GM12878 (cell line): ENCODE measurements at regions not wholly inside any gene's neighbourhood (a gene's known extent, or its start where the extent isn't known, plus 50 kb on each side); places are given as distances from the start of the nearest gene placed in this dataset.

ENCODE experiments used
- ATAC-seq: fragments of 200-7000 bp; cut with Tn5 transposase; 3 replicates; pipeline ENCODE4 v1.9.1; 2020; ENCODE audit warnings: mild to moderate bottlenecking, moderate library complexity
- BruUV-seq: library from RNA; stranded (reverse); fragments of 400-500 nt; replicated peaks from 2 replicates; lab custom pipeline; 2021; lab: Mats Ljungman, UMichigan
- CTCF ChIA-PET: fragments of 300-600 bp; sonication (Branson Sonifier 250); formaldehyde crosslinking; extraction: SDS; loops from one replicate; lab custom pipeline; 2021; ENCODE audit warnings: inconsistent platforms; lab: Yijun Ruan, JAX
- POLR2A ChIA-PET: fragments of 350-600 bp; formaldehyde crosslinking; extraction: SDS; loops from one replicate; lab custom pipeline; 2021; ENCODE audit warnings: inconsistent platforms; lab: Charles Lee
- RAD21 ChIA-PET: fragments of 300-600 bp; sonication (Branson Sonifier 250); formaldehyde crosslinking; loops from one replicate; lab custom pipeline; 2023; ENCODE audit warnings: antibody characterized with exemption; ENCODE audit not compliant: unreplicated experiment; lab: Charles Lee
- SMC1A ChIA-PET: fragments of 300-600 bp; sonication (Branson Sonifier 250); formaldehyde crosslinking; loops from one replicate; lab custom pipeline; 2023; ENCODE audit not compliant: unreplicated experiment, uncharacterized antibody; lab: Charles Lee
- DNase-seq: peaks from one replicate; pipeline ENCODE4 v3.0.0-alpha.2; 2011; ENCODE audit warnings: low read depth, low spot score
- FAIRE-seq: peaks from 3 replicates; lab custom pipeline; 2011; peaks lifted over from hg19 to GRCh38; lab: Jason Lieb, UNC
- H2AFZ ChIP-seq: 2 replicates; pipeline ENCODE4 v1.6.0; 2011; ENCODE audit warnings: low read depth, low read length, control low read depth; ENCODE audit not compliant: control insufficient read depth
- H3K27ac ChIP-seq: 2 replicates; pipeline ENCODE4 v1.5.1; 2011; ENCODE audit warnings: control low read depth; ENCODE audit not compliant: control insufficient read depth, insufficient read depth
- H3K27me3 ChIP-seq, 2 experiments: replicated peaks in 1 of 2; 2 replicates each; pipeline versions ENCODE4 v1.6.0 to v1.6.1; 2011; ENCODE audit warnings: low read length in 1 of 2; ENCODE audit not compliant: control insufficient read depth in 2 of 2, insufficient read depth in 2 of 2
- H3K36me3 ChIP-seq, 2 experiments: 2 replicates each; pipeline ENCODE4 v1.5.1; 2011; ENCODE audit warnings: low read length in 1 of 2; ENCODE audit not compliant: control insufficient read depth in 2 of 2, insufficient read depth in 2 of 2
- H3K4me1 ChIP-seq: 2 replicates; pipeline ENCODE4 v1.6.1; 2011; ENCODE audit warnings: mild to moderate bottlenecking, low read length, moderate library complexity, mixed read lengths; ENCODE audit not compliant: control insufficient read depth, insufficient read depth
- H3K4me2 ChIP-seq: 2 replicates; pipeline ENCODE4 v1.6.0; 2011; ENCODE audit warnings: control low read depth; ENCODE audit not compliant: control insufficient read depth, insufficient read depth
- H3K4me3 ChIP-seq: fragments of 200-600 bp; sonication (generic); 2 replicates; pipeline ENCODE4 v1.5.1; 2016
- H3K79me2 ChIP-seq: 2 replicates; pipeline ENCODE4 v1.6.0; 2011; ENCODE audit warnings: low read length; ENCODE audit not compliant: control insufficient read depth, insufficient read depth
- H3K9ac ChIP-seq: 2 replicates; pipeline ENCODE4 v1.8.0; 2011; ENCODE audit warnings: low read length, control low read depth, mixed read lengths; ENCODE audit not compliant: control insufficient read depth, insufficient read depth
- H3K9me3 ChIP-seq: replicated peaks from 3 replicates; pipeline ENCODE4 v1.5.1; 2011; ENCODE audit warnings: mild to moderate bottlenecking, low read length; ENCODE audit not compliant: control insufficient read depth, insufficient read depth
- H4K20me1 ChIP-seq: 2 replicates; pipeline ENCODE4 v1.6.0; 2011; ENCODE audit not compliant: control insufficient read depth, insufficient read depth
- FOXK2 ChIP-seq: fragments of 450-650 bp; IDR thresholded peaks from 2 replicates; pipeline ENCODE4 v1.6.1; 2017; ENCODE audit warnings: mild to moderate bottlenecking, moderate library complexity
- GABPA ChIP-seq: IDR thresholded peaks from 2 replicates; pipeline ENCODE4 v1.6.1; 2014; ENCODE audit warnings: antibody characterized with exemption, low read depth, mild to moderate bottlenecking, inconsistent platforms
- HDGF ChIP-seq: fragments of 450-650 bp; IDR thresholded peaks from 2 replicates; pipeline ENCODE4 v1.6.1; 2016; ENCODE audit warnings: antibody characterized with exemption
- MYC ChIP-seq: IDR thresholded peaks from 2 replicates; pipeline ENCODE4 v1.6.1; 2011; ENCODE audit warnings: mild to moderate bottlenecking, low read length, moderate library complexity, inconsistent platforms; ENCODE audit not compliant: insufficient read depth, insufficient replicate concordance, insufficient read length, severe bottlenecking
- NFYA ChIP-seq: IDR thresholded peaks from 2 replicates; pipeline ENCODE4 v1.6.1; 2011; ENCODE audit warnings: low read depth, mild to moderate bottlenecking, low read length, improper control_type of control experiment, borderline replicate concordance
- NFYB ChIP-seq: IDR thresholded peaks from 2 replicates; pipeline ENCODE4 v1.6.1; 2011; ENCODE audit warnings: low read depth, mild to moderate bottlenecking, low read length, improper control_type of control experiment, moderate library complexity; ENCODE audit not compliant: insufficient read depth
- NR2C2 ChIP-seq: IDR thresholded peaks from 2 replicates; pipeline ENCODE4 v1.6.1; 2011; ENCODE audit warnings: borderline replicate concordance, low read depth; ENCODE audit not compliant: control insufficient read depth, insufficient read length
- POLR2A ChIP-seq: IDR thresholded peaks from 2 replicates; pipeline ENCODE4 v1.6.1; 2011; ENCODE audit warnings: low read depth, mild to moderate bottlenecking, low read length
- RBBP5 ChIP-seq: fragments of 200-600 bp; sonication (generic); conservative IDR thresholded peaks from 2 replicates; pipeline ENCODE4 v1.6.1; 2016
- SMAD5 ChIP-seq: IDR thresholded peaks from 2 replicates; pipeline ENCODE4 v1.6.1; 2016; ENCODE audit warnings: antibody characterized with exemption, low read depth
- TARDBP ChIP-seq: IDR thresholded peaks from 2 replicates; pipeline ENCODE4 v1.6.1; 2016; ENCODE audit warnings: borderline replicate concordance
- ZNF217 ChIP-seq: fragments of 450-650 bp; IDR thresholded peaks from 2 replicates; pipeline ENCODE4 v1.6.1; 2017; ENCODE audit warnings: antibody characterized with exemption, mild to moderate bottlenecking
- ZNF24 ChIP-seq: fragments of 450-650 bp; IDR thresholded peaks from 2 replicates; pipeline ENCODE4 v1.6.1; 2017; ENCODE audit warnings: antibody characterized with exemption, mild to moderate bottlenecking
- ZNF384 ChIP-seq: IDR thresholded peaks from 2 replicates; pipeline ENCODE4 v1.6.1; 2012; ENCODE audit warnings: low read depth, mild to moderate bottlenecking, low read length, improper control_type of control experiment, borderline replicate concordance
- WGBS: methylation state at CpG from one replicate; pipeline ENCODE4 v1.1.6; 2016; ENCODE audit warnings: low lambda C conversion rate; ENCODE audit not compliant: insufficient replicate concordance, insufficient coverage; ENCODE audit errors: missing lambda C conversion rate; 5-methylcytosine and 5-hydroxymethylcytosine counted together
- in situ Hi-C: fragments of 300-500 bp; cut with MboI; formaldehyde crosslinking; loops from 9 replicates; pipeline ENCODE4 v1.14.3; 2018; ENCODE audit warnings: mixed read lengths
- intact Hi-C: fragments of 100-400 bp; cut with micrococcal nuclease; formaldehyde crosslinking; loops from one replicate; pipeline ENCODE4 v1.14.2; 2022; ENCODE audit not compliant: unreplicated experiment
- TF ChIP-seq, protein P1 (sequence below): fragments of 450-650 bp; IDR thresholded peaks from 2 replicates; pipeline ENCODE4 v1.6.1; 2018; ENCODE audit warnings: borderline replicate concordance, mild to moderate bottlenecking; ENCODE audit not compliant: partially characterized antibody
- TF ChIP-seq, protein P2 (sequence below): fragments of 450-650 bp; IDR thresholded peaks from 2 replicates; pipeline ENCODE4 v1.6.1; 2017; ENCODE audit warnings: antibody characterized with exemption, mild to moderate bottlenecking, moderate library complexity
- TF ChIP-seq, protein P3 (sequence below): fragments of 450-650 bp; IDR thresholded peaks from 2 replicates; pipeline ENCODE4 v1.6.1; 2016; ENCODE audit warnings: mild to moderate bottlenecking

DNA sequence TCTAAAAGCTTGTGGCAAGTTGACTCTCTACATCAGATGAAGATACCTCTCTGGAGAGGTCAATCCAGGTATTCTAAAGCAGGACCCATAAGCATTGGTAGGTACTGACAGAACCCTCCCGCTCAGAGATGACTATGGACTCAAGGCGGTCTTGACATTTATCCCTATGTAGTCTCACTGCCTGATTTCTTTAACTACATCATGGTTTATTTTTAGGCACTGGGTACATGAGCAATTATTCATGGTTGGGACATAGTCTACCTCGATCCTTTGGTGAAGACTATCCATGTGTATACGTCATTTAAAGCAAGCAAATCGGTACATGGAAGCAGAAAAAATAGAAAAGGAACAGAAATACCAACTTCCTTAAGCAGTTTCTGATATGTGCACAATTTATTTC, 136.2 kb upstream of the TAB2 start (continued):
- TF ChIP-seq GABPA = no peak
- TF ChIP-seq NR2C2 = no peak
- TF ChIP-seq TARDBP = no peak
- TF ChIP-seq POLR2A = no peak
- TF ChIP-seq, all 136 proteins: peak for 0

DNA sequence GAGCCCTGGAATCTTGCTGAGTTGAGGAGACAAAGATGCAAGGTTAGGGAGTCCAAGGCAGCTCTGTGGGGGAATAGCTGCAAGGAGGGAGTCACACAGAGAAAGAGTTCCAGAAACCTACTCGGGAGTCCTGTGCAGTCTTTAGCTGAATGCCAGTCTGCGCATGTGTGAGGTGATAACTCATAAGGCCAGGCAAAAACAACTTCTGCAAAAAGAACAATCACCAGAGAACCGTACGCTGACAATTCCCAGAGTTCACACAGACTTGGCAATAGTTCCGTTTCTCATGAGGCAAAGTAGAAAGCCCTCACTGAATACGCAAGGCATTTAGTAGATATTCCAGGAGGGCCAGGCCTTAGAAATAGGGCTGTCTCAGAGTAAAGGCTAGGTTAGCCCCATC, 135.2 kb upstream of the TAB2 start:
- H3K4me2 ChIP-seq = no peak overlapping the region
- no TSS peak for BruUV-seq
- no peaks in the 10 kb centered on the region for H4K20me1 ChIP-seq
- ChIA-PET SMC1A (interaction anchor here (0.6 to 2.2 kb wide), 2 partner anchors 13 to 91 kb away, joined by 3 to 11 read pairs; no protein-coding TSS in a partner anchor), POLR2A (interaction anchor here (0.9 kb wide), 1 partner anchor 31 kb away, joined by 4 read pairs; no protein-coding TSS in a partner anchor), RAD21 (no interaction called here), CTCF (interaction anchor here (0.6 to 2.4 kb wide), 2 partner anchors 156 to 250 kb away, joined by 3 to 7 read pairs; no protein-coding TSS in a partner anchor)
- H3K79me2 ChIP-seq = no peaks in the 10 kb centered on the region
- DNase-seq = no peak
- H3K4me1 ChIP-seq = no peaks in the 10 kb centered on the region
- H3K27me3 ChIP-seq = no peaks in the 10 kb centered on the region
- H3K9ac ChIP-seq = no peak overlapping the region
- 81% methylated on average over 6 of the region's 6 CpGs for WGBS
- no peak overlapping the region for H3K27ac ChIP-seq
- in situ Hi-C loops = no loop called here
- no peak overlapping the region for H3K4me3 ChIP-seq
- no peak for FAIRE-seq
- H3K36me3 ChIP-seq = no peaks in the 10 kb centered on the region
- intact Hi-C loops = no loop called here
- ATAC-seq = no peak
- H3K9me3 ChIP-seq = no peaks in the 10 kb centered on the region; the same call in 2 of the 3 replicates
- no peak overlapping the region for H2AFZ ChIP-seq
- TF ChIP-seq ZNF24 (no peak), NFYA (no peak), NFYB (no peak), FOXK2 (no peak), HDGF (no peak), ZNF384 (no peak), RBBP5 (no peak), SMAD5 (no peak), MYC (no peak), ZNF217 (no peak)
- TF ChIP-seq, protein P1, sequence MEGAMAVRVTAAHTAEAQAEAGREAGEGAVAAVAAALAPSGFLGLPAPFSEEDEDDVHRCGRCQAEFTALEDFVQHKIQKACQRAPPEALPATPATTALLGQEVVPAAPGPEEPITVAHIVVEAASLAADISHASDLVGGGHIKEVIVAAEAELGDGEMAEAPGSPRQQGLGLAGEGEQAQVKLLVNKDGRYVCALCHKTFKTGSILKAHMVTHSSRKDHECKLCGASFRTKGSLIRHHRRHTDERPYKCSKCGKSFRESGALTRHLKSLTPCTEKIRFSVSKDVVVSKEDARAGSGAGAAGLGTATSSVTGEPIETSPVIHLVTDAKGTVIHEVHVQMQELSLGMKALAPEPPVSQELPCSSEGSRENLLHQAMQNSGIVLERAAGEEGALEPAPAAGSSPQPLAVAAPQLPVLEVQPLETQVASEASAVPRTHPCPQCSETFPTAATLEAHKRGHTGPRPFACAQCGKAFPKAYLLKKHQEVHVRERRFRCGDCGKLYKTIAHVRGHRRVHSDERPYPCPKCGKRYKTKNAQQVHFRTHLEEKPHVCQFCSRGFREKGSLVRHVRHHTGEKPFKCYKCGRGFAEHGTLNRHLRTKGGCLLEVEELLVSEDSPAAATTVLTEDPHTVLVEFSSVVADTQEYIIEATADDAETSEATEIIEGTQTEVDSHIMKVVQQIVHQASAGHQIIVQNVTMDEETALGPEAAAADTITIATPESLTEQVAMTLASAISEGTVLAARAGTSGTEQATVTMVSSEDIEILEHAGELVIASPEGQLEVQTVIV = no peak
- TF ChIP-seq, protein P2, sequence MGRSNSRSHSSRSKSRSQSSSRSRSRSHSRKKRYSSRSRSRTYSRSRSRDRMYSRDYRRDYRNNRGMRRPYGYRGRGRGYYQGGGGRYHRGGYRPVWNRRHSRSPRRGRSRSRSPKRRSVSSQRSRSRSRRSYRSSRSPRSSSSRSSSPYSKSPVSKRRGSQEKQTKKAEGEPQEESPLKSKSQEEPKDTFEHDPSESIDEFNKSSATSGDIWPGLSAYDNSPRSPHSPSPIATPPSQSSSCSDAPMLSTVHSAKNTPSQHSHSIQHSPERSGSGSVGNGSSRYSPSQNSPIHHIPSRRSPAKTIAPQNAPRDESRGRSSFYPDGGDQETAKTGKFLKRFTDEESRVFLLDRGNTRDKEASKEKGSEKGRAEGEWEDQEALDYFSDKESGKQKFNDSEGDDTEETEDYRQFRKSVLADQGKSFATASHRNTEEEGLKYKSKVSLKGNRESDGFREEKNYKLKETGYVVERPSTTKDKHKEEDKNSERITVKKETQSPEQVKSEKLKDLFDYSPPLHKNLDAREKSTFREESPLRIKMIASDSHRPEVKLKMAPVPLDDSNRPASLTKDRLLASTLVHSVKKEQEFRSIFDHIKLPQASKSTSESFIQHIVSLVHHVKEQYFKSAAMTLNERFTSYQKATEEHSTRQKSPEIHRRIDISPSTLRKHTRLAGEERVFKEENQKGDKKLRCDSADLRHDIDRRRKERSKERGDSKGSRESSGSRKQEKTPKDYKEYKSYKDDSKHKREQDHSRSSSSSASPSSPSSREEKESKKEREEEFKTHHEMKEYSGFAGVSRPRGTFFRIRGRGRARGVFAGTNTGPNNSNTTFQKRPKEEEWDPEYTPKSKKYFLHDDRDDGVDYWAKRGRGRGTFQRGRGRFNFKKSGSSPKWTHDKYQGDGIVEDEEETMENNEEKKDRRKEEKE = no peak
- TF ChIP-seq, protein P3, sequence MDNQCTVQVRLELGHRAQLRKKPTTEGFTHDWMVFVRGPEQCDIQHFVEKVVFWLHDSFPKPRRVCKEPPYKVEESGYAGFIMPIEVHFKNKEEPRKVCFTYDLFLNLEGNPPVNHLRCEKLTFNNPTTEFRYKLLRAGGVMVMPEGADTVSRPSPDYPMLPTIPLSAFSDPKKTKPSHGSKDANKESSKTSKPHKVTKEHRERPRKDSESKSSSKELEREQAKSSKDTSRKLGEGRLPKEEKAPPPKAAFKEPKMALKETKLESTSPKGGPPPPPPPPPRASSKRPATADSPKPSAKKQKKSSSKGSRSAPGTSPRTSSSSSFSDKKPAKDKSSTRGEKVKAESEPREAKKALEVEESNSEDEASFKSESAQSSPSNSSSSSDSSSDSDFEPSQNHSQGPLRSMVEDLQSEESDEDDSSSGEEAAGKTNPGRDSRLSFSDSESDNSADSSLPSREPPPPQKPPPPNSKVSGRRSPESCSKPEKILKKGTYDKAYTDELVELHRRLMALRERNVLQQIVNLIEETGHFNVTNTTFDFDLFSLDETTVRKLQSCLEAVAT = no peak
